ENCODE measurements at regions not wholly inside any gene's neighbourhood (a gene's known extent, or its start where the extent isn't known, plus 50 kb on each side); places are given as distances from the start of the nearest gene placed in this dataset.

GRCh38 chr6:130758813-130759212, 68.4 kb upstream of the SMLR1 start:
- Histone ChIP-seq H3K18ac (ENCODE audit: low read length) (no peak overlapping the region), H2BK12ac (ENCODE audit: low read length) (no peak overlapping the region), H2AFZ (ENCODE audit: insufficient read depth, low read length, poor library complexity) (no peak overlapping the region), H3K36me3 (ENCODE audit: control insufficient read depth in 1 of 2, insufficient read depth in 2 of 2, low read length in 2 of 2) (no peaks in the 10 kb centered on the region), H3K27me3 (ENCODE audit: insufficient read depth, low read length) (no peaks in the 10 kb centered on the region), H3K4me3 (ENCODE audit: low read depth, low read length) (no peak overlapping the region), H4K91ac (ENCODE audit: low read depth, low read length) (no peak overlapping the region), H3K23ac (ENCODE audit: low read length) (no peak overlapping the region), H2BK5ac (ENCODE audit: low read depth, low read length, poor library complexity) (no peak overlapping the region), H3K4ac (ENCODE audit: low read depth, low read length) (no peak overlapping the region), H3K4me1 (ENCODE audit: control insufficient read depth in 1 of 2, insufficient read depth in 2 of 2, low read length in 2 of 2) (no peaks in the 10 kb centered on the region), H4K8ac (ENCODE audit: low read depth, low read length) (no peak overlapping the region), H3K79me2 (ENCODE audit: control insufficient read depth, insufficient read depth, low read length, poor library complexity) (no peaks in the 10 kb centered on the region), H3K9me3 (ENCODE audit: insufficient read depth, low read depth, low read length) (no peaks in the 10 kb centered on the region), H3K27ac (ENCODE audit: low read depth, low read length) (no peak overlapping the region), H4K12ac (ENCODE audit: low read depth, low read length) (no peak overlapping the region), H3K79me1 (ENCODE audit: low read length) (no peaks in the 10 kb centered on the region), H3K4me2 (ENCODE audit: low read length) (no peak overlapping the region), H2AK5ac (ENCODE audit: low read length) (no peak overlapping the region), H2BK120ac (ENCODE audit: insufficient read depth, low read length, poor library complexity) (no peak overlapping the region), H3K14ac (ENCODE audit: low read length) (no peak overlapping the region), H3K9ac (ENCODE audit: low read length) (no peak overlapping the region)
- DNase-seq: no peak
- WGBS (ENCODE audit: extremely low coverage, insufficient coverage, insufficient read length): no CpG with 5 or more reads among the region's 3 CpGs

GRCh38 chr6:130760006-130760405, 67.2 kb upstream of the SMLR1 start:
- Histone ChIP-seq H4K91ac (ENCODE audit: low read depth, low read length) (no peak overlapping the region), H3K18ac (ENCODE audit: low read length) (no peak overlapping the region), H3K4me1 (ENCODE audit: control insufficient read depth in 1 of 2, insufficient read depth in 2 of 2, low read length in 2 of 2) (no peaks in the 10 kb centered on the region), H3K79me2 (ENCODE audit: control insufficient read depth, insufficient read depth, low read length, poor library complexity) (no peaks in the 10 kb centered on the region), H3K4me3 (ENCODE audit: low read depth, low read length) (no peak overlapping the region), H2AK5ac (ENCODE audit: low read length) (no peak overlapping the region), H3K79me1 (ENCODE audit: low read length) (no peaks in the 10 kb centered on the region), H3K27me3 (ENCODE audit: insufficient read depth, low read length) (no peaks in the 10 kb centered on the region), H3K9me3 (ENCODE audit: insufficient read depth, low read depth, low read length) (no peaks in the 10 kb centered on the region), H2BK5ac (ENCODE audit: low read depth, low read length, poor library complexity) (no peak overlapping the region), H3K4me2 (ENCODE audit: low read length) (no peak overlapping the region), H3K14ac (ENCODE audit: low read length) (no peak overlapping the region), H2AFZ (ENCODE audit: insufficient read depth, low read length, poor library complexity) (no peak overlapping the region), H4K12ac (ENCODE audit: low read depth, low read length) (no peak overlapping the region), H2BK120ac (ENCODE audit: insufficient read depth, low read length, poor library complexity) (no peak overlapping the region), H2BK12ac (ENCODE audit: low read length) (no peak overlapping the region), H3K36me3 (ENCODE audit: control insufficient read depth in 1 of 2, insufficient read depth in 2 of 2, low read length in 2 of 2) (no peaks in the 10 kb centered on the region), H4K8ac (ENCODE audit: low read depth, low read length) (no peak overlapping the region), H3K9ac (ENCODE audit: low read length) (peak overlapping the region; percentile 62), H3K23ac (ENCODE audit: low read length) (no peak overlapping the region), H3K27ac (ENCODE audit: low read depth, low read length) (no peak overlapping the region), H3K4ac (ENCODE audit: low read depth, low read length) (no peak overlapping the region)
- WGBS (ENCODE audit: extremely low coverage, insufficient coverage, insufficient read length): no CpG with 5 or more reads among the region's 1 CpG
- peak; percentile 43 to 75 for DNase-seq

- no peak overlapping the region for H2BK12ac ChIP-seq (ENCODE audit: low read length)
- no peak overlapping the region for H3K14ac ChIP-seq (ENCODE audit: low read length)
- H2BK120ac ChIP-seq (ENCODE audit: insufficient read depth, low read length, poor library complexity): no peak overlapping the region
- H3K9ac ChIP-seq (ENCODE audit: low read length): no peak overlapping the region
- no peak overlapping the region for H4K91ac ChIP-seq (ENCODE audit: low read depth, low read length)
- no peak overlapping the region for H3K27ac ChIP-seq (ENCODE audit: low read depth, low read length)
- H2BK5ac ChIP-seq (ENCODE audit: low read depth, low read length, poor library complexity): no peak overlapping the region
- no peaks in the 10 kb centered on the region for H3K79me1 ChIP-seq (ENCODE audit: low read length)
- no peak overlapping the region for H3K4me3 ChIP-seq (ENCODE audit: low read depth, low read length)
- no peak for DNase-seq
- no peaks in the 10 kb centered on the region for H3K79me2 ChIP-seq (ENCODE audit: control insufficient read depth, insufficient read depth, low read length, poor library complexity)
- H4K12ac ChIP-seq (ENCODE audit: low read depth, low read length): no peak overlapping the region
- no peaks in the 10 kb centered on the region for H3K36me3 ChIP-seq (ENCODE audit: control insufficient read depth in 1 of 2, insufficient read depth in 2 of 2, low read length in 2 of 2)
- H3K18ac ChIP-seq (ENCODE audit: low read length): no peak overlapping the region
- H3K4me2 ChIP-seq (ENCODE audit: low read length): no peak overlapping the region
- no peak overlapping the region for H3K4ac ChIP-seq (ENCODE audit: low read depth, low read length)
- no peak overlapping the region for H3K23ac ChIP-seq (ENCODE audit: low read length)
- H3K4me1 ChIP-seq (ENCODE audit: control insufficient read depth in 1 of 2, insufficient read depth in 2 of 2, low read length in 2 of 2): no peaks in the 10 kb centered on the region
- H2AFZ ChIP-seq (ENCODE audit: insufficient read depth, low read length, poor library complexity): no peak overlapping the region
- H4K8ac ChIP-seq (ENCODE audit: low read depth, low read length): no peak overlapping the region
- H2AK5ac ChIP-seq (ENCODE audit: low read length): no peak overlapping the region
- WGBS (ENCODE audit: extremely low coverage, insufficient coverage, insufficient read length): no CpG with 5 or more reads among the region's 1 CpG
- no peaks in the 10 kb centered on the region for H3K27me3 ChIP-seq (ENCODE audit: insufficient read depth, low read length)
- no peaks in the 10 kb centered on the region for H3K9me3 ChIP-seq (ENCODE audit: insufficient read depth, low read depth, low read length)
Measured at GRCh38 chr6:130761286-130761685, 65.9 kb upstream of the SMLR1 start.

- Histone ChIP-seq H3K14ac (ENCODE audit: low read length) (no peak overlapping the region), H3K79me1 (ENCODE audit: low read length) (no peaks in the 10 kb centered on the region), H2BK5ac (ENCODE audit: low read depth, low read length, poor library complexity) (no peak overlapping the region), H3K9ac (ENCODE audit: low read length) (no peak overlapping the region), H3K23ac (ENCODE audit: low read length) (no peak overlapping the region), H2BK120ac (ENCODE audit: insufficient read depth, low read length, poor library complexity) (no peak overlapping the region), H4K12ac (ENCODE audit: low read depth, low read length) (no peak overlapping the region), H3K4me2 (ENCODE audit: low read length) (no peak overlapping the region), H3K36me3 (ENCODE audit: control insufficient read depth in 1 of 2, insufficient read depth in 2 of 2, low read length in 2 of 2) (no peaks in the 10 kb centered on the region), H3K27ac (ENCODE audit: low read depth, low read length) (no peak overlapping the region), H3K79me2 (ENCODE audit: control insufficient read depth, insufficient read depth, low read length, poor library complexity) (no peaks in the 10 kb centered on the region), H4K91ac (ENCODE audit: low read depth, low read length) (no peak overlapping the region), H3K9me3 (ENCODE audit: insufficient read depth, low read depth, low read length) (no peaks in the 10 kb centered on the region), H3K18ac (ENCODE audit: low read length) (no peak overlapping the region), H2AFZ (ENCODE audit: insufficient read depth, low read length, poor library complexity) (no peak overlapping the region), H3K4ac (ENCODE audit: low read depth, low read length) (no peak overlapping the region), H2AK5ac (ENCODE audit: low read length) (no peak overlapping the region), H3K4me1 (ENCODE audit: control insufficient read depth in 1 of 2, insufficient read depth in 2 of 2, low read length in 2 of 2) (no peaks in the 10 kb centered on the region), H3K4me3 (ENCODE audit: low read depth, low read length) (no peak overlapping the region), H2BK12ac (ENCODE audit: low read length) (no peak overlapping the region), H3K27me3 (ENCODE audit: insufficient read depth, low read length) (no peaks in the 10 kb centered on the region), H4K8ac (ENCODE audit: low read depth, low read length) (no peak overlapping the region)
- DNase-seq: peak; percentile 89 to 96
- WGBS (ENCODE audit: extremely low coverage, insufficient coverage, insufficient read length): no CpG with 5 or more reads among the region's 3 CpGs
Measured at GRCh38 chr6:130765181-130765727, 62.0 kb upstream of the SMLR1 start.

Measured in trophoblast cell (in vitro differentiated cells and primary cell).